K562 (cell line): ENCODE measurements at regions not wholly inside any gene's neighbourhood (a gene's known extent, or its start where the extent isn't known, plus 50 kb on each side); places are given as distances from the start of the nearest gene placed in this dataset.

Experiments
- ATAC-seq: fragments of 200-7000 bp; cut with Tn5 transposase; 3 replicates; pipeline ENCODE4 v1.9.1; 2020; ENCODE audit warnings: moderate library complexity
- BruUV-seq: library from RNA; stranded (reverse); fragments of 400-500 nt; replicated peaks from 2 replicates; lab custom pipeline; 2021; lab: Mats Ljungman, UMichigan
- CTCF ChIA-PET: fragments of 300-600 bp; formaldehyde crosslinking; extraction: SDS; loops from one replicate; lab custom pipeline; 2021; ENCODE audit warnings: low intra/inter-chr PET ratio; lab: Yijun Ruan, JAX
- POLR2A ChIA-PET: fragments of 300-600, 350-650 bp; sonication (Branson Sonifier 250); formaldehyde crosslinking; extraction: SDS; loops from one replicate; lab custom pipeline; 2021; ENCODE audit warnings: antibody characterized with exemption, inconsistent platforms; lab: Yijun Ruan, JAX
- DNase-seq, 4 experiments: peaks; one replicate each; pipeline versions ENCODE4 v3.0.0 to v3.0.0-alpha.2; 2011 to 2018; ENCODE audit warnings: low spot score in 3 of 4, mixed read lengths in 3 of 4; ENCODE audit errors: extremely low read depth in 1 of 4
- FAIRE-seq: peaks from 2 replicates; lab custom pipeline; 2011; peaks lifted over from hg19 to GRCh38; lab: Jason Lieb, UNC
- H2AFZ ChIP-seq: 2 replicates; pipeline ENCODE4 v1.6.0; 2011; ENCODE audit warnings: low read depth, low read length, control low read depth, inconsistent platforms
- H3K27ac ChIP-seq: fragments of 200-600 bp; 3 replicates; pipeline ENCODE4 v1.8.0; 2011; ENCODE audit warnings: low read depth, mild to moderate bottlenecking, control low read depth, inconsistent platforms, low read length, moderate library complexity, mixed read lengths; ENCODE audit errors: extremely low read depth
- H3K27me3 ChIP-seq, 2 experiments: fragments of 300-600 bp in 1 of 2; 2 replicates in 1 of 2; 3 replicates in 1 of 2; pipeline versions ENCODE4 v1.6.0 to v1.8.0; 2011; ENCODE audit warnings: inconsistent platforms in 2 of 2, low read length in 2 of 2, mild to moderate bottlenecking in 1 of 2, mixed read lengths in 1 of 2, moderate library complexity in 1 of 2; ENCODE audit not compliant: control insufficient read depth in 2 of 2, insufficient read depth in 2 of 2
- H3K36me3 ChIP-seq: fragments of 300-600 bp; 3 replicates; pipeline ENCODE4 v1.8.0; 2011; ENCODE audit warnings: mild to moderate bottlenecking, low read length, inconsistent platforms; ENCODE audit not compliant: control insufficient read depth, insufficient read depth
- H3K4me1 ChIP-seq, 2 experiments: fragments of 200-600 bp in 1 of 2; replicated peaks in 1 of 2; 2 replicates in 1 of 2; 3 replicates in 1 of 2; pipeline versions ENCODE4 v1.5.1 to v1.8.0; 2011; ENCODE audit warnings: inconsistent platforms in 2 of 2, low read length in 2 of 2, mild to moderate bottlenecking in 1 of 2, mixed read lengths in 1 of 2, moderate library complexity in 1 of 2; ENCODE audit not compliant: control insufficient read depth in 2 of 2, insufficient read depth in 2 of 2
- H3K4me2 ChIP-seq: 2 replicates; pipeline ENCODE4 v1.6.1; 2011; ENCODE audit warnings: low read length, control low read depth, inconsistent platforms, mixed read lengths; ENCODE audit not compliant: insufficient read depth
- H3K4me3 ChIP-seq: fragments of 200-600 bp; sonication (generic), shearing (Covaris generic); 2 replicates; pipeline ENCODE4 v1.5.1; 2016; ENCODE audit warnings: control low read depth, inconsistent platforms
- H3K79me2 ChIP-seq: fragments of 200-600 bp; 3 replicates; pipeline ENCODE4 v1.8.0; 2011; ENCODE audit warnings: low read length, inconsistent platforms; ENCODE audit not compliant: control insufficient read depth, insufficient read depth
- H3K9ac ChIP-seq, 2 experiments: 2 replicates each; pipeline versions ENCODE4 v1.6.0 to v1.6.1; 2011; ENCODE audit warnings: low read depth in 2 of 2, low read length in 2 of 2, control low read depth in 1 of 2, inconsistent platforms in 1 of 2, mild to moderate bottlenecking in 1 of 2, mixed read lengths in 1 of 2; ENCODE audit not compliant: insufficient read depth in 1 of 2
- H3K9me1 ChIP-seq: one replicate; pipeline ENCODE4 v1.6.0; 2011; ENCODE audit warnings: inconsistent platforms, mild to moderate bottlenecking, low read length, moderate library complexity; ENCODE audit not compliant: control insufficient read depth, insufficient read depth
- H3K9me3 ChIP-seq: replicated peaks from 2 replicates; pipeline ENCODE4 v1.5.1; 2011; ENCODE audit warnings: low read depth, low read length, inconsistent platforms; ENCODE audit not compliant: control insufficient read depth, insufficient read depth
- H4K20me1 ChIP-seq: replicated peaks from 2 replicates; pipeline ENCODE4 v1.6.1; 2011; ENCODE audit warnings: low read length, inconsistent platforms, mixed read lengths; ENCODE audit not compliant: control insufficient read depth, insufficient read depth
- FUS ChIP-seq: fragments of 200-400 bp; formaldehyde crosslinking; optimal IDR thresholded peaks from 2 replicates; pipeline ENCODE3; 2017; ENCODE audit warnings: low read depth, low read length
- MAFG ChIP-seq: fragments of 450-650 bp; conservative IDR thresholded peaks from 2 replicates; pipeline ENCODE4 v1.6.1; 2016; ENCODE audit warnings: missing genetic modification characterization, missing compliant biosample characterization
- MYNN ChIP-seq, 2 experiments: sonication (generic); formaldehyde crosslinking in 1 of 2; IDR thresholded peaks; 2 replicates each; pipeline versions ENCODE4 v1.5.0 to v1.6.1; 2016 to 2020; ENCODE audit warnings: antibody characterized with exemption in 1 of 2, missing genetic modification reagents in 1 of 2
- NEUROD1 ChIP-seq: fragments of 150-350 bp; IDR thresholded peaks from 2 replicates; pipeline ENCODE4 v1.6.1; 2014; ENCODE audit warnings: borderline replicate concordance, low read length, low read depth; ENCODE audit not compliant: partially characterized antibody
- TAF15 ChIP-seq: fragments of 200-400 bp; formaldehyde crosslinking; IDR thresholded peaks from 2 replicates; pipeline ENCODE4 v1.6.1; 2017; ENCODE audit warnings: mild to moderate bottlenecking, low read depth, low read length, moderate library complexity
- ZNF121 ChIP-seq: sonication (generic); formaldehyde crosslinking; conservative IDR thresholded peaks from 2 replicates; pipeline ENCODE4 v1.8.0; 2022; ENCODE audit warnings: missing genetic modification reagents
- ZNF551 ChIP-seq: fragments of 250-450 bp; sonication (Bioruptor Pico); IDR thresholded peaks from 2 replicates; pipeline ENCODE4 v1.5.0; 2021; ENCODE audit warnings: mild to moderate bottlenecking, moderate library complexity
- ZNF707 ChIP-seq: fragments of 250-450 bp; sonication (Bioruptor Pico); conservative IDR thresholded peaks from 2 replicates; pipeline ENCODE4 v1.8.0; 2022; ENCODE audit warnings: inconsistent platforms, mild to moderate bottlenecking, moderate library complexity
- WGBS: fragments of 100-300 bp; shearing (Covaris generic); methylation state at CpG from one replicate; pipeline ENCODE4 v1.1.6; 2016; ENCODE audit warnings: low coverage, mixed read lengths; ENCODE audit not compliant: insufficient coverage; ENCODE audit errors: missing lambda C conversion rate; 5-methylcytosine and 5-hydroxymethylcytosine counted together
- in situ Hi-C: fragments of 300-500 bp; cut with MboI; formaldehyde crosslinking; loops from 4 replicates; pipeline ENCODE4 v1.15.0; 2018; ENCODE audit warnings: inconsistent platforms, mixed read lengths
- intact Hi-C: fragments of 100-400 bp; cut with micrococcal nuclease; formaldehyde crosslinking; loops from 2 replicates; pipeline ENCODE4 v1.14.2; 2022
- TF ChIP-seq, protein P1 (sequence below): sonication (generic); formaldehyde crosslinking; IDR thresholded peaks from 2 replicates; pipeline ENCODE4 v1.8.1; 2023; ENCODE audit warnings: mild to moderate bottlenecking, missing genetic modification reagents
- TF ChIP-seq, protein P2 (sequence below): fragments of 250-450 bp; sonication (Bioruptor Pico); IDR thresholded peaks from 2 replicates; pipeline ENCODE4 v1.8.0; 2022; ENCODE audit warnings: inconsistent platforms, mild to moderate bottlenecking, moderate library complexity, borderline replicate concordance
- TF ChIP-seq, protein P3 (sequence below), 2 experiments: fragments of 450-650 bp; IDR thresholded peaks; 2 replicates each; pipeline ENCODE4 v1.6.1; 2016

- H3K4me2 ChIP-seq, result no peak overlapping the region
- H3K9ac ChIP-seq, result no peak overlapping the region
- H3K27me3 ChIP-seq, result no peaks in the 10 kb centered on the region
- BruUV-seq, result no TSS peak
- 1% methylated on average over 12 of the region's 16 CpGs for WGBS
- no peaks in the 10 kb centered on the region for H3K79me2 ChIP-seq
- H3K4me1 ChIP-seq, result no peaks in the 10 kb centered on the region
- FAIRE-seq, result no peak
- no peak overlapping the region for H2AFZ ChIP-seq
- ChIA-PET CTCF (no interaction called here), POLR2A (no interaction called here)
- H3K9me1 ChIP-seq, result no peaks in the 10 kb centered on the region
- H3K4me3 ChIP-seq, result no peak overlapping the region
- H3K36me3 ChIP-seq, result no peaks in the 10 kb centered on the region
- no peak for DNase-seq
- TF ChIP-seq, protein P1, sequence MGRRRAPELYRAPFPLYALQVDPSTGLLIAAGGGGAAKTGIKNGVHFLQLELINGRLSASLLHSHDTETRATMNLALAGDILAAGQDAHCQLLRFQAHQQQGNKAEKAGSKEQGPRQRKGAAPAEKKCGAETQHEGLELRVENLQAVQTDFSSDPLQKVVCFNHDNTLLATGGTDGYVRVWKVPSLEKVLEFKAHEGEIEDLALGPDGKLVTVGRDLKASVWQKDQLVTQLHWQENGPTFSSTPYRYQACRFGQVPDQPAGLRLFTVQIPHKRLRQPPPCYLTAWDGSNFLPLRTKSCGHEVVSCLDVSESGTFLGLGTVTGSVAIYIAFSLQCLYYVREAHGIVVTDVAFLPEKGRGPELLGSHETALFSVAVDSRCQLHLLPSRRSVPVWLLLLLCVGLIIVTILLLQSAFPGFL (CRISPR knock-in tag), result no peak
- no peak for TF ChIP-seq MAFG (tag)
- ATAC-seq, result no peak
- no peaks in the 10 kb centered on the region for H3K9me3 ChIP-seq
- in situ Hi-C loops, result no loop called here
- intact Hi-C loops, result no loop called here
- no peaks in the 10 kb centered on the region for H4K20me1 ChIP-seq
- no peak overlapping the region for H3K27ac ChIP-seq
Observed at GRCh38 chr11:121723246-121723741, 270.5 kb upstream of the SORL1-AS1 start.

DNA sequence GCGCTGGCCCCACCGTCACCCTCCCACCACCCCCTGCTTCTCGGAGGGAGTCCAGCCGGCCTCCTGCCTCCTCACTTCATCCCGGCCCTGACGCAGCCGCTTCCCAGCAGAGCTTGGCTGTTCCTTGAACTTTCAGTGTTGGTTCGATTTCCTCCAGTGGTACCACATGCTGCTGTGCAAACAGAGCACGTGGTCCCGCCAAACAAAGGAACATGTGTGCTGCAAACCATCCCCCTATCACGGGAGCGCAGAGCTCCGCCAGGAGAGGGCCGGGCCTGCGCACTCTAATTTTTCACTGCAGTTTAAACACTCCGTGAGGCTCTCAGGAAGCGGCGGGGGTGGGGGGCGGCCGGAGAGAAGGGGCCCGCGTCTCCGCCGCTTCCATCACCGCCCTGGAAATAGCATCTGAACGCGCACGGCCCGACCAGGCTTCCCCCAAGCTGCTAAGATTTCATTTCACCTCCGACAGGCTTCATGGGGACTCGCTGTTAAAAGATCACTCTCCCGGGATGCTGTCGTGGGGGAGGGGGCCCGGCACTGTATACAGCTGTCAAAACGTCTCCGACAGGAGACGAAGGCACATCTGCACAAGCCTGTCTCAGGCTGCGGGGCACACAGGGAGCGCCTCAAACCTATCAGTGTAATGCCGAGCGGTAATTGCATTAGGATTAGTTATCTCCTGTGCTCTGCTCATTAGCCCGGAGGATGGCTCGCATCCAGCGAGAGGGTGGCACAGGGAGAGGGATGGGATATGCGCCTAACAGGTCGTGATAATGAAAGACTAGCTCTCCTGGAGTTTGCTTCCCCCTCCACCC is 269.9 kb upstream of the SORL1-AS1 start:
- CTCF ChIA-PET, result no interaction called here
- DNase-seq (no peak), ATAC-seq (no peak), FAIRE-seq (no peak)
- in situ Hi-C loops (no loop called here), intact Hi-C loops (no loop called here)
- no peak overlapping the region for H3K4me3 ChIP-seq
- no peaks in the 10 kb centered on the region for H4K20me1 ChIP-seq
- no TSS peak for BruUV-seq
- WGBS, result under 1% methylated on average over 25 of the region's 46 CpGs
- no peaks in the 10 kb centered on the region for H3K36me3 ChIP-seq
- H3K79me2 ChIP-seq, result no peaks in the 10 kb centered on the region
- no peaks in the 10 kb centered on the region for H3K4me1 ChIP-seq
- no peaks in the 10 kb centered on the region for H3K9me1 ChIP-seq
- no peaks in the 10 kb centered on the region for H3K27me3 ChIP-seq
- no peak overlapping the region for H3K4me2 ChIP-seq
- no peak overlapping the region for H3K9ac ChIP-seq
- H3K9me3 ChIP-seq, result no peaks in the 10 kb centered on the region
- no peak overlapping the region for H2AFZ ChIP-seq
- POLR2A ChIA-PET, result interaction anchor here (0.8 kb wide), 1 partner anchor 12 kb away, joined by 3 read pairs; no protein-coding TSS in a partner anchor
- H3K27ac ChIP-seq, result no peak overlapping the region
- TF ChIP-seq, protein P2, sequence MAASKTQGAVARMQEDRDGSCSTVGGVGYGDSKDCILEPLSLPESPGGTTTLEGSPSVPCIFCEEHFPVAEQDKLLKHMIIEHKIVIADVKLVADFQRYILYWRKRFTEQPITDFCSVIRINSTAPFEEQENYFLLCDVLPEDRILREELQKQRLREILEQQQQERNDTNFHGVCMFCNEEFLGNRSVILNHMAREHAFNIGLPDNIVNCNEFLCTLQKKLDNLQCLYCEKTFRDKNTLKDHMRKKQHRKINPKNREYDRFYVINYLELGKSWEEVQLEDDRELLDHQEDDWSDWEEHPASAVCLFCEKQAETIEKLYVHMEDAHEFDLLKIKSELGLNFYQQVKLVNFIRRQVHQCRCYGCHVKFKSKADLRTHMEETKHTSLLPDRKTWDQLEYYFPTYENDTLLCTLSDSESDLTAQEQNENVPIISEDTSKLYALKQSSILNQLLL (CRISPR knock-in tag), result no peak
- TF ChIP-seq NEUROD1 (no peak), MYNN (IDR thresholded peaks at IDR 0.05) (no peak), MYNN (CRISPR knock-in tag; IDR thresholded peaks at IDR 0.05) (no peak), TAF15 (no peak), ZNF121 (no peak), ZNF707 (no peak), FUS (no peak), ZNF551 (CRISPR knock-in tag) (no peak)
- TF ChIP-seq, protein P3, sequence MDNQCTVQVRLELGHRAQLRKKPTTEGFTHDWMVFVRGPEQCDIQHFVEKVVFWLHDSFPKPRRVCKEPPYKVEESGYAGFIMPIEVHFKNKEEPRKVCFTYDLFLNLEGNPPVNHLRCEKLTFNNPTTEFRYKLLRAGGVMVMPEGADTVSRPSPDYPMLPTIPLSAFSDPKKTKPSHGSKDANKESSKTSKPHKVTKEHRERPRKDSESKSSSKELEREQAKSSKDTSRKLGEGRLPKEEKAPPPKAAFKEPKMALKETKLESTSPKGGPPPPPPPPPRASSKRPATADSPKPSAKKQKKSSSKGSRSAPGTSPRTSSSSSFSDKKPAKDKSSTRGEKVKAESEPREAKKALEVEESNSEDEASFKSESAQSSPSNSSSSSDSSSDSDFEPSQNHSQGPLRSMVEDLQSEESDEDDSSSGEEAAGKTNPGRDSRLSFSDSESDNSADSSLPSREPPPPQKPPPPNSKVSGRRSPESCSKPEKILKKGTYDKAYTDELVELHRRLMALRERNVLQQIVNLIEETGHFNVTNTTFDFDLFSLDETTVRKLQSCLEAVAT (IDR thresholded peaks at IDR 0.05), result no peak
